NT2/D1 (cell line): ENCODE measurements at regions not wholly inside any gene's neighbourhood (a gene's known extent, or its start where the extent isn't known, plus 50 kb on each side); places are given as distances from the start of the nearest gene placed in this dataset.

Source experiments
- DNase-seq: peaks from one replicate; pipeline ENCODE4 v3.0.0-alpha.2; 2011; ENCODE audit warnings: low read depth, low spot score
- H3K27me3 ChIP-seq: 2 replicates; pipeline ENCODE4 v1.6.0; 2011; ENCODE audit warnings: mild to moderate bottlenecking; ENCODE audit not compliant: insufficient read length, insufficient read depth
- H3K36me3 ChIP-seq: 2 replicates; pipeline ENCODE4 v1.6.1; 2011; ENCODE audit warnings: mild to moderate bottlenecking, low read length, mixed read lengths; ENCODE audit not compliant: insufficient read depth, insufficient read length
- H3K4me1 ChIP-seq: 2 replicates; pipeline ENCODE4 v1.5.1; 2011; ENCODE audit not compliant: insufficient read depth, insufficient read length
- H3K4me3 ChIP-seq: 2 replicates; pipeline ENCODE4 v1.5.1; 2011; ENCODE audit warnings: low read depth; ENCODE audit not compliant: insufficient read length
- H3K9ac ChIP-seq: 2 replicates; pipeline ENCODE4 v1.6.0; 2011; ENCODE audit warnings: low read depth; ENCODE audit not compliant: insufficient read length
- H3K9me3 ChIP-seq: 2 replicates; pipeline ENCODE4 v1.5.1; 2011; ENCODE audit warnings: mild to moderate bottlenecking, low read length; ENCODE audit not compliant: insufficient read depth
- SUZ12 ChIP-seq: IDR thresholded peaks from 2 replicates; pipeline ENCODE4 v1.6.1; 2011; ENCODE audit not compliant: insufficient read length, insufficient read depth; ENCODE audit errors: extremely low read depth
- YY1 ChIP-seq: IDR thresholded peaks from 2 replicates; pipeline ENCODE4 v1.6.1; 2011; ENCODE audit not compliant: insufficient read length, insufficient read depth
- ZNF274 ChIP-seq: IDR thresholded peaks from 2 replicates; pipeline ENCODE4 v1.6.1; 2011; ENCODE audit warnings: mild to moderate bottlenecking, low read depth, low read length

GRCh38 chr22:49576241-49577141 lies 251.2 kb downstream of the BRD1 start:
- no peak for TF ChIP-seq ZNF274
- TF ChIP-seq SUZ12: no peak
- TF ChIP-seq YY1: no peak
- no peak overlapping the region for H3K9ac ChIP-seq
- no peaks in the 10 kb centered on the region for H3K27me3 ChIP-seq
- H3K4me1 ChIP-seq: no peaks in the 10 kb centered on the region
- no peak overlapping the region for H3K4me3 ChIP-seq
- DNase-seq: no peak
- peaks cover 10% of the 10 kb centered on the region for H3K9me3 ChIP-seq
- no peaks in the 10 kb centered on the region for H3K36me3 ChIP-seq

GRCh38 chr22:49575703-49576081 lies 252.0 kb downstream of the BRD1 start:
- no peak overlapping the region for H3K4me3 ChIP-seq
- no peak for DNase-seq
- no peaks in the 10 kb centered on the region for H3K4me1 ChIP-seq
- TF ChIP-seq YY1 (no peak), SUZ12 (no peak), ZNF274 (no peak)
- no peak overlapping the region for H3K9ac ChIP-seq
- H3K36me3 ChIP-seq: no peaks in the 10 kb centered on the region
- H3K27me3 ChIP-seq: no peaks in the 10 kb centered on the region
- peaks cover 10% of the 10 kb centered on the region for H3K9me3 ChIP-seq

- H3K4me3 ChIP-seq: no peak overlapping the region
- no peak overlapping the region for H3K9ac ChIP-seq
- H3K9me3 ChIP-seq: peaks cover 6% of the 10 kb centered on the region
- H3K27me3 ChIP-seq: no peaks in the 10 kb centered on the region
- H3K36me3 ChIP-seq: no peaks in the 10 kb centered on the region
- DNase-seq: no peak
- H3K4me1 ChIP-seq: no peaks in the 10 kb centered on the region
- no peak for TF ChIP-seq SUZ12
- no peak for TF ChIP-seq YY1
Measured at GRCh38 chr22:49574881-49575702, 252.6 kb downstream of the BRD1 start.

- TF ChIP-seq ZNF274 (no peak), YY1 (no peak), SUZ12 (no peak)
- no peaks in the 10 kb centered on the region for H3K4me1 ChIP-seq
- no peak overlapping the region for H3K4me3 ChIP-seq
- no peak for DNase-seq
- no peak overlapping the region for H3K9ac ChIP-seq
- H3K9me3 ChIP-seq: no peaks in the 10 kb centered on the region
- H3K36me3 ChIP-seq: no peaks in the 10 kb centered on the region
- no peaks in the 10 kb centered on the region for H3K27me3 ChIP-seq
Measured at GRCh38 chr22:49574205-49574880, 253.3 kb downstream of the BRD1 start.

- Histone ChIP-seq H3K36me3 (no peaks in the 10 kb centered on the region), H3K9me3 (no peaks in the 10 kb centered on the region), H3K4me3 (no peak overlapping the region), H3K27me3 (no peaks in the 10 kb centered on the region), H3K4me1 (no peaks in the 10 kb centered on the region), H3K9ac (no peak overlapping the region)
- TF ChIP-seq ZNF274 (no peak), YY1 (no peak), SUZ12 (no peak)
- DNase-seq: no peak
Measured at GRCh38 chr22:49573109-49573765, 254.4 kb downstream of the BRD1 start.

- H3K9me3 ChIP-seq: no peaks in the 10 kb centered on the region
- no peaks in the 10 kb centered on the region for H3K36me3 ChIP-seq
- H3K4me3 ChIP-seq: no peak overlapping the region
- no peaks in the 10 kb centered on the region for H3K4me1 ChIP-seq
- H3K27me3 ChIP-seq: no peaks in the 10 kb centered on the region
- H3K9ac ChIP-seq: no peak overlapping the region
- TF ChIP-seq ZNF274: no peak
- TF ChIP-seq YY1: no peak
- no peak for TF ChIP-seq SUZ12
- DNase-seq: no peak
Measured at GRCh38 chr22:49571326-49571725, 256.3 kb downstream of the BRD1 start.
